ENCODE measurements at regions not wholly inside any gene's neighbourhood (a gene's known extent, or its start where the extent isn't known, plus 50 kb on each side); places are given as distances from the start of the nearest gene placed in this dataset.

- FAIRE-seq, result no peak
- Histone ChIP-seq H3K4me3 (ENCODE audit: low read length in 3 of 3) (no peak overlapping the region), H3K4me1 (ENCODE audit: control insufficient read depth in 2 of 3, insufficient read depth in 2 of 3, low read depth in 1 of 3, low read length in 3 of 3) (no peaks in the 10 kb centered on the region), H3K27ac (ENCODE audit: low read depth in 2 of 2, low read length in 2 of 2) (no peak overlapping the region), H3K27me3 (ENCODE audit: control insufficient read depth, insufficient read depth, low read length) (no peaks in the 10 kb centered on the region), H3K9me3 (ENCODE audit: control insufficient read depth in 2 of 3, insufficient read depth in 1 of 3, low read length in 3 of 3) (no peaks in the 10 kb centered on the region), H3K9ac (ENCODE audit: low read length in 3 of 3) (no peak overlapping the region), H3K36me3 (ENCODE audit: control insufficient read depth in 2 of 3, insufficient read depth in 3 of 3, low read length in 3 of 3) (no peaks in the 10 kb centered on the region)
- DNase-seq, result peak in 2 of 5 donors; percentile 11 to 18
- intact Hi-C loops (cut with DNase I), result no loop called here
- TF ChIP-seq, protein P1, sequence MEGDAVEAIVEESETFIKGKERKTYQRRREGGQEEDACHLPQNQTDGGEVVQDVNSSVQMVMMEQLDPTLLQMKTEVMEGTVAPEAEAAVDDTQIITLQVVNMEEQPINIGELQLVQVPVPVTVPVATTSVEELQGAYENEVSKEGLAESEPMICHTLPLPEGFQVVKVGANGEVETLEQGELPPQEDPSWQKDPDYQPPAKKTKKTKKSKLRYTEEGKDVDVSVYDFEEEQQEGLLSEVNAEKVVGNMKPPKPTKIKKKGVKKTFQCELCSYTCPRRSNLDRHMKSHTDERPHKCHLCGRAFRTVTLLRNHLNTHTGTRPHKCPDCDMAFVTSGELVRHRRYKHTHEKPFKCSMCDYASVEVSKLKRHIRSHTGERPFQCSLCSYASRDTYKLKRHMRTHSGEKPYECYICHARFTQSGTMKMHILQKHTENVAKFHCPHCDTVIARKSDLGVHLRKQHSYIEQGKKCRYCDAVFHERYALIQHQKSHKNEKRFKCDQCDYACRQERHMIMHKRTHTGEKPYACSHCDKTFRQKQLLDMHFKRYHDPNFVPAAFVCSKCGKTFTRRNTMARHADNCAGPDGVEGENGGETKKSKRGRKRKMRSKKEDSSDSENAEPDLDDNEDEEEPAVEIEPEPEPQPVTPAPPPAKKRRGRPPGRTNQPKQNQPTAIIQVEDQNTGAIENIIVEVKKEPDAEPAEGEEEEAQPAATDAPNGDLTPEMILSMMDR (IDR thresholded peaks at IDR 0.05; ENCODE audit: borderline replicate concordance, extremely low read depth, insufficient read depth), result no peak
Observed at GRCh38 chr9:13688223-13688989, 408.9 kb upstream of the MPDZ start.

DNA sequence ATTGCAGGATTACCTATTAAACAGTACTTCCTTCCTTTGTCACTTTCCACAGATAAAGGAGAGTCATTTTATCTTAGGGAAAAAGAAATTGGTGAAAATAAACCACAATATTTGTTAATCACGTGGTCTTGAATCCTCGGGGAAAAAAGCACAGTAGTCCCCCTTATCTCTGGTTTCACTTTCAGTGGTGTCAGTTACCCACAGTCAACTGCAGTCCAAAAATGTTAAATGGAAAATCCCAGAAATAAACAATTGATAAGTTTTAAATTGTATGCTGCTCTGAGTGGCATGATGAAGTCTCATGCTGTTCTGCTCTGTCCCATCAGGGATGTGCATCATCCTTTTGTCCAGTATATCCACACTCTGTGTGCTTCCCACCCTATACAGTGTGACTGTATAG, 405.2 kb upstream of the MPDZ start:
- TF ChIP-seq, protein P1 (IDR thresholded peaks at IDR 0.05; ENCODE audit: borderline replicate concordance, extremely low read depth, insufficient read depth), result no peak
- Histone ChIP-seq H3K36me3 (ENCODE audit: control insufficient read depth in 2 of 3, insufficient read depth in 3 of 3, low read length in 3 of 3) (no peaks in the 10 kb centered on the region), H3K4me3 (ENCODE audit: low read length in 3 of 3) (no peak overlapping the region), H3K27me3 (ENCODE audit: control insufficient read depth, insufficient read depth, low read length) (no peaks in the 10 kb centered on the region), H3K4me1 (ENCODE audit: control insufficient read depth in 2 of 3, insufficient read depth in 2 of 3, low read depth in 1 of 3, low read length in 3 of 3) (no peaks in the 10 kb centered on the region), H3K9me3 (ENCODE audit: control insufficient read depth in 2 of 3, insufficient read depth in 1 of 3, low read length in 3 of 3) (no peaks in the 10 kb centered on the region), H3K9ac (ENCODE audit: low read length in 3 of 3) (no peak overlapping the region), H3K27ac (ENCODE audit: low read depth in 2 of 2, low read length in 2 of 2) (no peak overlapping the region)
- intact Hi-C loops (cut with DNase I), result no loop called here
- FAIRE-seq (no peak), DNase-seq (no peak)

- DNase-seq (no peak), FAIRE-seq (no peak)
- intact Hi-C loops (cut with DNase I), result no loop called here
- no peak overlapping the region for H3K4me3 ChIP-seq (ENCODE audit: low read length in 3 of 3)
- TF ChIP-seq, protein P1 (IDR thresholded peaks at IDR 0.05; ENCODE audit: borderline replicate concordance, extremely low read depth, insufficient read depth), result no peak
- no peak overlapping the region for H3K27ac ChIP-seq (ENCODE audit: low read depth in 2 of 2, low read length in 2 of 2)
- no peaks in the 10 kb centered on the region for H3K36me3 ChIP-seq (ENCODE audit: control insufficient read depth in 2 of 3, insufficient read depth in 3 of 3, low read length in 3 of 3)
- no peaks in the 10 kb centered on the region for H3K27me3 ChIP-seq (ENCODE audit: control insufficient read depth, insufficient read depth, low read length)
- H3K4me1 ChIP-seq (ENCODE audit: control insufficient read depth in 2 of 3, insufficient read depth in 2 of 3, low read depth in 1 of 3, low read length in 3 of 3), result no peaks in the 10 kb centered on the region
- no peaks in the 10 kb centered on the region for H3K9me3 ChIP-seq (ENCODE audit: control insufficient read depth in 2 of 3, insufficient read depth in 1 of 3, low read length in 3 of 3)
- H3K9ac ChIP-seq (ENCODE audit: low read length in 3 of 3), result no peak overlapping the region
Observed at GRCh38 chr9:13677801-13678200, 398.3 kb upstream of the MPDZ start.

DNA sequence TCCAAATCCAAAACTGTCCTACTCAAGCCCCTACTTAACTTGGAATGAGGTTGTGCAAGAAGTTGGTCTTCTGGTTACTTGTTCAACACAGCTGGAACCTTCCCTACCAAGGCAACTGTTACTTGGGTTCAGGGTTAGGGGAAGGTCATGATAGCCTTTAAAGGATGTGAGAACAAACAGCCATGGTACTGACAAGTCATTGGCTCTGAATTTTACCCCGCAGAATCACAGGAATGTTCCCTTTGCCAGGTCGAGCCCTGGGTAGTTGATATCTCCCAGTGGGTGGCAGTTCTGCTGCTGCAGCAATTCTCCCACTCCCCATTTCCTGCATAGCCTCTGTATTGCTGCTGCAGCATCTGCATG, 396.1 kb upstream of the MPDZ start:
- intact Hi-C loops (cut with DNase I), result no loop called here
- no peak for FAIRE-seq
- Histone ChIP-seq H3K9me3 (ENCODE audit: control insufficient read depth in 2 of 3, insufficient read depth in 1 of 3, low read length in 3 of 3) (no peaks in the 10 kb centered on the region), H3K4me3 (ENCODE audit: low read length in 3 of 3) (no peak overlapping the region), H3K9ac (ENCODE audit: low read length in 3 of 3) (no peak overlapping the region), H3K36me3 (ENCODE audit: control insufficient read depth in 2 of 3, insufficient read depth in 3 of 3, low read length in 3 of 3) (no peaks in the 10 kb centered on the region), H3K4me1 (ENCODE audit: control insufficient read depth in 2 of 3, insufficient read depth in 2 of 3, low read depth in 1 of 3, low read length in 3 of 3) (no peaks in the 10 kb centered on the region), H3K27ac (ENCODE audit: low read depth in 2 of 2, low read length in 2 of 2) (no peak overlapping the region), H3K27me3 (ENCODE audit: control insufficient read depth, insufficient read depth, low read length) (no peaks in the 10 kb centered on the region)
- no peak for DNase-seq
- TF ChIP-seq, protein P1 (IDR thresholded peaks at IDR 0.05; ENCODE audit: borderline replicate concordance, extremely low read depth, insufficient read depth), result no peak

Data from kidney (tissue), 13 donors.